Breast epithelium (tissue), 4 donors: ENCODE measurements at regions not wholly inside any gene's neighbourhood (a gene's known extent, or its start where the extent isn't known, plus 50 kb on each side); places are given as distances from the start of the nearest gene placed in this dataset.

Experiments used
- DNase-seq, 2 donors: peaks; one replicate each; pipeline ENCODE4 v3.0.0-alpha.2; 2019; ENCODE audit warnings: low spot score in 2 of 2
- H3K27ac ChIP-seq, 2 donors: fragments of 200-600 bp; sonication (generic) in 1 of 2; one replicate each; pipeline ENCODE4 v1.5.1; 2016 to 2019; ENCODE audit warnings: mild to moderate bottlenecking in 1 of 2
- H3K27me3 ChIP-seq, 2 donors: fragments of 200-600 bp; sonication (generic) in 1 of 2; one replicate each; pipeline versions ENCODE4 v1.5.1 to v1.6.0; 2017 to 2019; ENCODE audit warnings: control low read depth in 1 of 2, mild to moderate bottlenecking in 1 of 2
- H3K36me3 ChIP-seq: fragments of 200-600 bp; one replicate; pipeline ENCODE4 v1.5.1; 2019
- H3K4me1 ChIP-seq, 2 donors: fragments of 200-600 bp; sonication (generic); one replicate each; pipeline ENCODE4 v1.5.1; 2016 to 2019; ENCODE audit warnings: control low read depth in 1 of 2
- H3K4me3 ChIP-seq, 3 donors: fragments of 200-600 bp; sonication (generic); 1 replicate in 2 of 3; 2 replicates in 1 of 3; pipeline ENCODE4 v1.5.1; 2016 to 2019; ENCODE audit warnings: mild to moderate bottlenecking in 3 of 3, moderate library complexity in 2 of 3
- H3K9me3 ChIP-seq, 2 donors: fragments of 200-600 bp; sonication (generic) in 1 of 2; one replicate each; pipeline ENCODE4 v1.5.1; 2016 to 2019; ENCODE audit warnings: control low read depth in 1 of 2
- CTCF ChIP-seq, 3 donors: fragments of 450-650 bp; IDR thresholded peaks; one replicate each; pipeline ENCODE4 v1.5.1; 2016 to 2017; ENCODE audit warnings: antibody characterized with exemption in 3 of 3, mild to moderate bottlenecking in 3 of 3, moderate library complexity in 3 of 3
- POLR2A ChIP-seq: fragments of 450-650 bp; IDR thresholded peaks from one replicate; pipeline ENCODE4 v1.6.1; 2016; ENCODE audit warnings: antibody characterized with exemption, mild to moderate bottlenecking, moderate library complexity
- POLR2AphosphoS5 ChIP-seq, 3 donors: sonication (generic); formaldehyde crosslinking; IDR thresholded peaks; one replicate each; pipeline ENCODE4 v1.6.1; 2017; ENCODE audit warnings: antibody characterized with exemption in 3 of 3
- intact Hi-C: fragments of 100-400 bp; cut with DNase I; formaldehyde crosslinking; loops from one replicate; pipeline ENCODE4 v1.15.1; 2023; ENCODE audit warnings: low total_unique reads

GRCh38 chr20:22673467-22673866 lies 89.1 kb upstream of the FOXA2 start:
- no peak overlapping the region for H3K4me3 ChIP-seq
- H3K9me3 ChIP-seq: peaks cover 2 to 17% of the 10 kb centered on the region in 2 donors
- TF ChIP-seq POLR2AphosphoS5 (IDR thresholded peaks at IDR 0.05): no peak
- TF ChIP-seq POLR2A: no peak
- TF ChIP-seq CTCF (IDR thresholded peaks at IDR 0.05): no peak
- DNase-seq: no peak
- intact Hi-C loops: no loop called here
- no peaks in the 10 kb centered on the region for H3K36me3 ChIP-seq
- H3K4me1 ChIP-seq: no peaks in the 10 kb centered on the region
- no peak overlapping the region for H3K27ac ChIP-seq
- no peaks in the 10 kb centered on the region for H3K27me3 ChIP-seq

GRCh38 chr20:22675341-22675740 lies 91.0 kb upstream of the FOXA2 start:
- no peak for TF ChIP-seq POLR2AphosphoS5 (IDR thresholded peaks at IDR 0.05)
- TF ChIP-seq POLR2A: no peak
- H3K4me1 ChIP-seq: no peaks in the 10 kb centered on the region
- intact Hi-C loops: no loop called here
- peaks cover 6 to 16% of the 10 kb centered on the region in 2 donors for H3K9me3 ChIP-seq
- no peak overlapping the region for H3K27ac ChIP-seq
- no peaks in the 10 kb centered on the region for H3K36me3 ChIP-seq
- H3K4me3 ChIP-seq: no peak overlapping the region
- DNase-seq: no peak
- no peaks in the 10 kb centered on the region for H3K27me3 ChIP-seq

- Histone ChIP-seq H3K36me3 (no peaks in the 10 kb centered on the region), H3K27me3 (peaks cover 0 to 7% of the 10 kb centered on the region in 2 donors), H3K4me1 (no peaks in the 10 kb centered on the region), H3K9me3 (peaks cover 6 to 7% of the 10 kb centered on the region in 2 donors), H3K27ac (no peak overlapping the region), H3K4me3 (no peak overlapping the region)
- TF ChIP-seq POLR2AphosphoS5 (IDR thresholded peaks at IDR 0.05): no peak
- no peak for TF ChIP-seq POLR2A
- no peak for TF ChIP-seq CTCF (IDR thresholded peaks at IDR 0.05)
- no peak for DNase-seq
- intact Hi-C loops: no loop called here
These were observed 94.3 kb upstream of the FOXA2 start for GRCh38 chr20:22678678-22679077.

GRCh38 chr20:22679197-22679596 lies 94.8 kb upstream of the FOXA2 start:
- Histone ChIP-seq H3K9me3 (peaks cover 6 to 7% of the 10 kb centered on the region in 2 donors), H3K4me1 (no peaks in the 10 kb centered on the region), H3K27ac (no peak overlapping the region), H3K27me3 (peaks cover 0 to 7% of the 10 kb centered on the region in 2 donors), H3K4me3 (no peak overlapping the region), H3K36me3 (no peaks in the 10 kb centered on the region)
- no peak for TF ChIP-seq POLR2A
- no peak for TF ChIP-seq POLR2AphosphoS5 (IDR thresholded peaks at IDR 0.05)
- TF ChIP-seq CTCF (IDR thresholded peaks at IDR 0.05): no peak
- intact Hi-C loops: no loop called here
- no peak for DNase-seq

GRCh38 chr20:22680031-22680740 lies 95.8 kb upstream of the FOXA2 start:
- intact Hi-C loops: no loop called here
- H3K27me3 ChIP-seq: peaks cover 0 to 7% of the 10 kb centered on the region in 2 donors
- H3K4me3 ChIP-seq: no peak overlapping the region
- peaks cover 6 to 7% of the 10 kb centered on the region in 2 donors for H3K9me3 ChIP-seq
- TF ChIP-seq POLR2A: no peak
- TF ChIP-seq CTCF (IDR thresholded peaks at IDR 0.05): no peak
- TF ChIP-seq POLR2AphosphoS5 (IDR thresholded peaks at IDR 0.05): no peak
- no peak for DNase-seq
- no peaks in the 10 kb centered on the region for H3K36me3 ChIP-seq
- H3K27ac ChIP-seq: no peak overlapping the region
- no peaks in the 10 kb centered on the region for H3K4me1 ChIP-seq
